Kidney (tissue), 13 donors: ENCODE measurements at regions not wholly inside any gene's neighbourhood (a gene's known extent, or its start where the extent isn't known, plus 50 kb on each side); places are given as distances from the start of the nearest gene placed in this dataset.

ENCODE experiments used
- DNase-seq, 5 donors: peaks; one replicate each; pipeline ENCODE4 v3.0.0-alpha.2; 2013 to 2020
- FAIRE-seq: peaks from 2 replicates; lab custom pipeline; 2012; peaks lifted over from hg19 to GRCh38; lab: Jason Lieb, UNC
- H3K27ac ChIP-seq, 2 donors: one replicate each; pipeline ENCODE4 v1.7.0; 2013; ENCODE audit warnings: low read depth in 2 of 2, low read length in 2 of 2, inconsistent platforms in 1 of 2
- H3K27me3 ChIP-seq: one replicate; pipeline ENCODE4 v1.7.1; 2013; ENCODE audit warnings: low read length, inconsistent platforms; ENCODE audit not compliant: control insufficient read depth, insufficient read depth
- H3K36me3 ChIP-seq, 3 donors: one replicate each; pipeline versions ENCODE4 v1.7.0 to v1.7.1; 2013; ENCODE audit warnings: low read length in 3 of 3, control low read depth in 1 of 3, inconsistent platforms in 1 of 3; ENCODE audit not compliant: insufficient read depth in 3 of 3, control insufficient read depth in 2 of 3
- H3K4me1 ChIP-seq, 3 donors: one replicate each; pipeline versions ENCODE4 v1.7.0 to v1.7.1; 2013; ENCODE audit warnings: low read length in 3 of 3, inconsistent platforms in 1 of 3, low read depth in 1 of 3; ENCODE audit not compliant: control insufficient read depth in 2 of 3, insufficient read depth in 2 of 3
- H3K4me3 ChIP-seq, 3 donors: one replicate each; pipeline versions ENCODE4 v1.7.0 to v1.8.1; 2013; ENCODE audit warnings: low read length in 3 of 3, control low read depth in 1 of 3, inconsistent platforms in 1 of 3
- H3K9ac ChIP-seq, 3 donors: one replicate each; pipeline versions ENCODE4 v1.7.0 to v1.7.1; 2013; ENCODE audit warnings: low read length in 3 of 3, control low read depth in 1 of 3, inconsistent platforms in 1 of 3
- H3K9me3 ChIP-seq, 3 donors: one replicate each; pipeline versions ENCODE4 v1.7.0 to v1.7.1; 2013; ENCODE audit warnings: low read length in 3 of 3, control low read depth in 1 of 3, inconsistent platforms in 1 of 3; ENCODE audit not compliant: control insufficient read depth in 2 of 3, insufficient read depth in 1 of 3
- intact Hi-C: fragments of 100-400 bp; cut with DNase I; formaldehyde crosslinking; loops from one replicate; pipeline ENCODE4 v1.11.1; 2022
- TF ChIP-seq, protein P1 (sequence below): IDR thresholded peaks from 3 replicates; pipeline ENCODE4 v1.5.1; 2012; ENCODE audit warnings: mild to moderate bottlenecking, moderate library complexity, borderline replicate concordance; ENCODE audit not compliant: insufficient read depth; ENCODE audit errors: extremely low read depth
- donor health status: control.
- donor health status: control.
- donor health status: control.
- donor health status: control.
- donor health status: control.
- donor health status: DM: yes; HTN: yes; CAD: no.
- donor health status: Normal renal cell carcinoma (clear cell type).

- FAIRE-seq: no peak
- Histone ChIP-seq H3K36me3 (no peaks in the 10 kb centered on the region), H3K4me1 (peaks cover 0 to 4% (median 3%) of the 10 kb centered on the region in 3 donors), H3K27ac (no peak overlapping the region), H3K27me3 (no peaks in the 10 kb centered on the region), H3K9ac (no peak overlapping the region), H3K4me3 (no peak overlapping the region), H3K9me3 (no peaks in the 10 kb centered on the region)
- TF ChIP-seq, protein P1, sequence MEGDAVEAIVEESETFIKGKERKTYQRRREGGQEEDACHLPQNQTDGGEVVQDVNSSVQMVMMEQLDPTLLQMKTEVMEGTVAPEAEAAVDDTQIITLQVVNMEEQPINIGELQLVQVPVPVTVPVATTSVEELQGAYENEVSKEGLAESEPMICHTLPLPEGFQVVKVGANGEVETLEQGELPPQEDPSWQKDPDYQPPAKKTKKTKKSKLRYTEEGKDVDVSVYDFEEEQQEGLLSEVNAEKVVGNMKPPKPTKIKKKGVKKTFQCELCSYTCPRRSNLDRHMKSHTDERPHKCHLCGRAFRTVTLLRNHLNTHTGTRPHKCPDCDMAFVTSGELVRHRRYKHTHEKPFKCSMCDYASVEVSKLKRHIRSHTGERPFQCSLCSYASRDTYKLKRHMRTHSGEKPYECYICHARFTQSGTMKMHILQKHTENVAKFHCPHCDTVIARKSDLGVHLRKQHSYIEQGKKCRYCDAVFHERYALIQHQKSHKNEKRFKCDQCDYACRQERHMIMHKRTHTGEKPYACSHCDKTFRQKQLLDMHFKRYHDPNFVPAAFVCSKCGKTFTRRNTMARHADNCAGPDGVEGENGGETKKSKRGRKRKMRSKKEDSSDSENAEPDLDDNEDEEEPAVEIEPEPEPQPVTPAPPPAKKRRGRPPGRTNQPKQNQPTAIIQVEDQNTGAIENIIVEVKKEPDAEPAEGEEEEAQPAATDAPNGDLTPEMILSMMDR: no peak
- intact Hi-C loops: no loop called here
- no peak for DNase-seq
Observed at GRCh38 chr5:124580512-124580911, 165.9 kb downstream of the ZNF608 start.

- Histone ChIP-seq H3K27ac (no peak overlapping the region), H3K4me3 (no peak overlapping the region), H3K27me3 (no peaks in the 10 kb centered on the region), H3K9me3 (no peaks in the 10 kb centered on the region), H3K36me3 (no peaks in the 10 kb centered on the region), H3K9ac (no peak overlapping the region), H3K4me1 (peaks cover 0 to 4% (median 3%) of the 10 kb centered on the region in 3 donors)
- FAIRE-seq: no peak
- DNase-seq: no peak
- TF ChIP-seq, protein P1: no peak
- intact Hi-C loops: no loop called here
Observed at GRCh38 chr5:124576848-124577409, 169.5 kb downstream of the ZNF608 start.

- no peak overlapping the region for H3K9ac ChIP-seq
- H3K27ac ChIP-seq: no peak overlapping the region
- TF ChIP-seq, protein P1: no peak
- H3K4me1 ChIP-seq: no peaks in the 10 kb centered on the region
- intact Hi-C loops: no loop called here
- H3K27me3 ChIP-seq: no peaks in the 10 kb centered on the region
- no peak for FAIRE-seq
- no peak overlapping the region for H3K4me3 ChIP-seq
- no peaks in the 10 kb centered on the region for H3K9me3 ChIP-seq
- DNase-seq: no peak
- no peaks in the 10 kb centered on the region for H3K36me3 ChIP-seq
Observed at GRCh38 chr5:124575725-124576124, 170.7 kb downstream of the ZNF608 start.
